Nephron (organoid): ENCODE measurements at regions not wholly inside any gene's neighbourhood (a gene's known extent, or its start where the extent isn't known, plus 50 kb on each side); places are given as distances from the start of the nearest gene placed in this dataset.
A peak's percentile ranks its signal among the peaks of the same experiment; 100 is the strongest.
"Not testable (repeated sequence)": the region's sequence is repeated elsewhere in the genome, so short reads cannot be mapped to it uniquely, and the experiment has no call there.

ENCODE experiments used
- H3K27ac Mint-ChIP-seq, 3 experiments: 2 replicates each; pipeline ENCODE4 v1.8.0; 2020; ENCODE audit warnings: mixed read lengths in 3 of 3, mild to moderate bottlenecking in 2 of 3, moderate library complexity in 1 of 3
- H3K27me3 Mint-ChIP-seq: 2 replicates; pipeline ENCODE4 v1.8.0; 2021; ENCODE audit warnings: low read depth, mild to moderate bottlenecking, moderate library complexity, mixed read lengths
- H3K36me3 Mint-ChIP-seq: 2 replicates; pipeline ENCODE4 v1.8.0; 2020; ENCODE audit warnings: low read depth, mixed read lengths
- H3K4me1 Mint-ChIP-seq: 2 replicates; pipeline ENCODE4 v1.8.0; 2020; ENCODE audit warnings: mixed read lengths
- H3K4me3 Mint-ChIP-seq, 3 experiments: 2 replicates each; pipeline ENCODE4 v1.8.0; 2020; ENCODE audit warnings: mild to moderate bottlenecking in 3 of 3, mixed read lengths in 3 of 3, moderate library complexity in 2 of 3
- H3K9me3 Mint-ChIP-seq: 2 replicates; pipeline ENCODE4 v1.8.0; 2020; ENCODE audit warnings: mixed read lengths
- CTCF ChIP-seq, 3 experiments: fragments of 200-600 bp; sonication (generic); IDR thresholded peaks; one replicate each; pipeline ENCODE4 v1.5.0; 2021; ENCODE audit warnings: antibody characterized with exemption in 3 of 3; ENCODE audit not compliant: unreplicated experiment in 3 of 3

- Mint-ChIP-seq H3K9me3 (peaks cover 3% of the 10 kb centered on the region), H3K4me3 (no peak overlapping the region), H3K4me1 (peaks cover 6% of the 10 kb centered on the region), H3K27ac (peak overlapping the region in 1 of 3 experiments; percentile 46), H3K36me3 (peaks cover 15% of the 10 kb centered on the region), H3K27me3 (no peaks in the 10 kb centered on the region)
- TF ChIP-seq CTCF (IDR thresholded peaks at IDR 0.05; ENCODE audit: unreplicated experiment in 3 of 3): no peak
Observed at GRCh38 chr5:94057655-94058054, 316.3 kb upstream of the POU5F2 start.

GRCh38 chr5:94057217-94057616 is 315.8 kb upstream of the POU5F2 start:
- Mint-ChIP-seq H3K27me3 (no peaks in the 10 kb centered on the region), H3K9me3 (peaks cover 3% of the 10 kb centered on the region), H3K4me1 (peaks cover 6% of the 10 kb centered on the region), H3K36me3 (peaks cover 13% of the 10 kb centered on the region), H3K4me3 (no peak overlapping the region), H3K27ac (no peak overlapping the region)
- TF ChIP-seq CTCF (IDR thresholded peaks at IDR 0.05; ENCODE audit: unreplicated experiment in 3 of 3): no peak

GRCh38 chr5:94049307-94049922 is 308.0 kb upstream of the POU5F2 start:
- peaks cover 40% of the 10 kb centered on the region for H3K36me3 Mint-ChIP-seq
- H3K4me1 Mint-ChIP-seq, H3K27me3 Mint-ChIP-seq, H3K27ac Mint-ChIP-seq, H3K4me3 Mint-ChIP-seq, H3K9me3 Mint-ChIP-seq: not testable (repeated sequence)

- Mint-ChIP-seq H3K36me3 (peaks cover 56% of the 10 kb centered on the region), H3K4me3 (no peak overlapping the region), H3K4me1 (no peaks in the 10 kb centered on the region), H3K27me3 (no peaks in the 10 kb centered on the region), H3K9me3 (peaks cover 5% of the 10 kb centered on the region), H3K27ac (no peak overlapping the region)
- no peak for TF ChIP-seq CTCF (IDR thresholded peaks at IDR 0.05; ENCODE audit: unreplicated experiment in 3 of 3)
Observed at GRCh38 chr5:94045839-94046782, 304.7 kb upstream of the POU5F2 start.

- Mint-ChIP-seq H3K27me3 (no peaks in the 10 kb centered on the region), H3K27ac (no peak overlapping the region), H3K36me3 (peaks cover 45% of the 10 kb centered on the region), H3K4me3 (no peak overlapping the region), H3K9me3 (peaks cover 5% of the 10 kb centered on the region), H3K4me1 (no peaks in the 10 kb centered on the region)
- TF ChIP-seq CTCF (IDR thresholded peaks at IDR 0.05; ENCODE audit: unreplicated experiment in 3 of 3): no peak
Observed at GRCh38 chr5:94043311-94043710, 301.9 kb upstream of the POU5F2 start.

- peaks cover 26% of the 10 kb centered on the region for H3K36me3 Mint-ChIP-seq
- H3K9me3 Mint-ChIP-seq: peaks cover 5% of the 10 kb centered on the region
- no peaks in the 10 kb centered on the region for H3K27me3 Mint-ChIP-seq
- no peak for TF ChIP-seq CTCF (IDR thresholded peaks at IDR 0.05; ENCODE audit: unreplicated experiment in 3 of 3)
- no peak overlapping the region for H3K4me3 Mint-ChIP-seq
- H3K4me1 Mint-ChIP-seq: no peaks in the 10 kb centered on the region
- H3K27ac Mint-ChIP-seq: no peak overlapping the region
Observed at GRCh38 chr5:94040591-94041148, 299.3 kb upstream of the POU5F2 start.
